H1 (cell line): ENCODE measurements at regions not wholly inside any gene's neighbourhood (a gene's known extent, or its start where the extent isn't known, plus 50 kb on each side); places are given as distances from the start of the nearest gene placed in this dataset.

Source experiments
- CEBPB ChIP-seq: IDR thresholded peaks from 2 replicates; pipeline ENCODE4 v1.6.1; 2012; ENCODE audit warnings: low read depth, low read length
- CHD7 ChIP-seq: fragments of 300-600 bp; sonication (generic); IDR thresholded peaks from 2 replicates; pipeline ENCODE4 v1.7.1; 2012; ENCODE audit warnings: low read length, moderate library complexity, mild to moderate bottlenecking, inconsistent platforms; ENCODE audit not compliant: insufficient replicate concordance
- MAX ChIP-seq: IDR thresholded peaks from 2 replicates; pipeline ENCODE4 v1.6.1; 2012; ENCODE audit warnings: inconsistent platforms
- NANOG ChIP-seq: IDR thresholded peaks from 2 replicates; pipeline ENCODE4 v1.6.1; 2011; ENCODE audit warnings: low read length, low read depth, mild to moderate bottlenecking, inconsistent platforms; ENCODE audit not compliant: insufficient read depth, poor library complexity, severe bottlenecking
- NRF1 ChIP-seq: IDR thresholded peaks from 2 replicates; pipeline ENCODE4 v1.6.1; 2011; ENCODE audit warnings: mild to moderate bottlenecking, low read depth, low read length, improper control_type of control experiment
- SIRT6 ChIP-seq: IDR thresholded peaks from one replicate; pipeline ENCODE4 v1.7.1; 2012; ENCODE audit warnings: low read length, inconsistent platforms
- SP4 ChIP-seq: IDR thresholded peaks from 2 replicates; pipeline ENCODE4 v1.6.1; 2012; ENCODE audit warnings: low read length, inconsistent platforms
- TAF7 ChIP-seq: optimal IDR thresholded peaks from 2 replicates; pipeline ENCODE3; 2011; ENCODE audit warnings: low read depth, mild to moderate bottlenecking, inconsistent platforms, low read length, moderate library complexity, borderline replicate concordance
- TEAD4 ChIP-seq: IDR thresholded peaks from 2 replicates; pipeline ENCODE4 v1.6.1; 2012; ENCODE audit warnings: low read depth, low read length, inconsistent platforms, mixed read lengths

- TF ChIP-seq CHD7 = no peak
- TF ChIP-seq SIRT6 = no peak
- no peak for TF ChIP-seq MAX
- no peak for TF ChIP-seq TAF7
- no peak for TF ChIP-seq NANOG
- no peak for TF ChIP-seq CEBPB
- no peak for TF ChIP-seq SP4
- no peak for TF ChIP-seq TEAD4
- TF ChIP-seq NRF1 = no peak
These were observed 138.9 kb upstream of the BMPER start (continued) for GRCh38 chr7:33766405-33766804.
